Effector CD4-positive, alpha-beta T cell (primary cell): ENCODE measurements at regions not wholly inside any gene's neighbourhood (a gene's known extent, or its start where the extent isn't known, plus 50 kb on each side); places are given as distances from the start of the nearest gene placed in this dataset.
"Not testable (repeated sequence)": the region's sequence is repeated elsewhere in the genome, so short reads cannot be mapped to it uniquely, and the experiment has no call there.

Source experiments
- DNase-seq: peaks from one replicate; pipeline ENCODE4 v3.0.0-alpha.2; 2020

DNA sequence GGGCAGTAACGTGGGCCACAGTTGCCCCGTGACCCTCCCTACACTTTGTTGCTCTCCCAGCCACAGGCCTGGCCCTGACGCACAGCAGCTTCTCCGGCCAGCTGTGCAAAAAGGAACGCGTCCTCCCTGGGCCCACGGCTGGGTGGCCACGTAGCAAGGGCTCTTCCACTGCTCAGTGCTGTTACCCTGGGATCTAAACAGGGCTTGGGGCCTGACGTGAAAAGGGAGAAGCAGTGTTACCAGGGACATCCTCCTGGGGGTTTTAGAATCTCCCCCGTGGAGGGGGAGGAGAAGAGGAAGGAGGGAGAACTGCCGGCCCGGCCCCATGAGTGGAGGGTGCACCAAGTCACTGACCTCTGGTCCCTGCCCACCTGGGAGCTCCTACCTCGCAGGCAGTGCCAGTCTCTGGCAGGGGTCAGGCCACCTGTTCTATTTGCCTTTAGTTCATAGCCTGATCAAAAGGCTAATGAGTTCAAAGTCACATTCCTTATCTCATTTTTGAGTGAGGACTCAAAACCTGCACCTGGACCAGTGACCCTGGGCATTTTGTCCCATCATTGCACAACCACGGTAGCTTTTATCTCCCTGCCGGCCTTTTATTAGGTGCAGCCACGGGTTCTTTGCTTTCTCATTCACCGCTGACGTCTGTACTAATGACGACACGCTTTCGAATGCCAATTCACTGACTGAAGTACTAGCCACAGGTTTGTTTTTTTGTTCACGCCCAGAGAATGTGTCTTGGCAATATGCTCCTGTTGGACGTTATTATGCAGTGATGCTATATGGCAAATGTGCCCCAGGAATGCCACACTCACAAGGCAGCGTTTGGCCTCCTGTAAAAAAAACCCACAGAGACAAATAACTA lies 4424.6 kb upstream of the TPTE start:
- not testable (repeated sequence) for DNase-seq

DNA sequence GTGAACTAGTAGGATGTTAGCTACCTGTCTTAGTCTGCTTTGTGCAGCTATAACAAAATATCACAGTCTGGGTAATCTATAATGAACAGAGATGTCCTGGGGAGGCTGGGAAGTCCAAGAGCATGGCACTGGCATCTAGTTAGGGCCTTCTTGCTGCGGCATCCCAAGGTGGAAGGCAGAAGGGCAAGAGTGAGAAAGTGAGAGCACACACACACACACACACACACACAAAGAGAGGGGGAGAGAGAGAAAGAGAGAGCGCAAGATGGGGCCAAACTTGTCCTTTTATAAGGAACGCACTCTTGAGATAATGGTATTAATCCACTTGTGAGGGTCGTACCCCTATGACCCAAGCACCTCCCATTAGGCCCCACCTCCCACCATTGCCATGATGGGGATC lies 4423.6 kb upstream of the TPTE start:
- not testable (repeated sequence) for DNase-seq

DNA sequence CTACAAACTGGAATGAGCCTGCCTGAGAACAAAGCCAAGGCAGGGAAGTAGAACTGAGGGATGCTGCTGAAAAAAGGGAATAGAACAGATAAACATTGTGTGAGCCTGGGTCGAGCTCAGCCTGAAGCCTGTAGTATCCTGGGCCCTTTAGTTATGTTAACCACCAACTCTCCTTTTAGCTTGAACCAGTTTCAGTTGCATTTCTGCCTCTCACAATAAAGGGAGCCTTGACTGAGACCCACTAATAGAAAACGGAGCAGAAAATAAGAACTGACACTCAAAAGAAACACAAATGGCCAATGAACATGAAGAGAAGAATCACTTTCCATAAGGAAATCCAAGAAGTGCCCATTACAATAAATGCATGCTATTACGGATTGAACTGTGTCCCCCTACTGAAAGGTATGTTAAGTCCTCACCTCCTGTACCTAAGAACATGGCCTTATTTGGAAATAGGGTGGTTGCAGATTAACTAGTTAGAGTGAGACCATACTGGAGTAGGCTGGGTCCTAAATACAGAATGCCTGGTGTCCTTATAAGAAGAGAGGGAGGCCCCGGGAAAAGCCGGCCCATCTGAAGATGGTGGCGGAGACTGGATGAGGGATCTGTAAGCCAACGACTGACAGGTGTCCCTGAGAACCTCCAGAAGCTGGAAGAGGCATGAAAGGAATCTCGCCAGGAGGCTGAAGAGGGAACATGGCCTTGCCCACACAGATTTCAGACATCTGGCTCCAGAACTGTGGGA lies 4423.0 kb upstream of the TPTE start:
- DNase-seq: not testable (repeated sequence)

- not testable (repeated sequence) for DNase-seq
Measured at GRCh38 chr21:6101588-6101987, 4419.8 kb upstream of the TPTE start.

- not testable (repeated sequence) for DNase-seq
Measured at GRCh38 chr21:6104546-6104945, 4416.8 kb upstream of the TPTE start.

DNA sequence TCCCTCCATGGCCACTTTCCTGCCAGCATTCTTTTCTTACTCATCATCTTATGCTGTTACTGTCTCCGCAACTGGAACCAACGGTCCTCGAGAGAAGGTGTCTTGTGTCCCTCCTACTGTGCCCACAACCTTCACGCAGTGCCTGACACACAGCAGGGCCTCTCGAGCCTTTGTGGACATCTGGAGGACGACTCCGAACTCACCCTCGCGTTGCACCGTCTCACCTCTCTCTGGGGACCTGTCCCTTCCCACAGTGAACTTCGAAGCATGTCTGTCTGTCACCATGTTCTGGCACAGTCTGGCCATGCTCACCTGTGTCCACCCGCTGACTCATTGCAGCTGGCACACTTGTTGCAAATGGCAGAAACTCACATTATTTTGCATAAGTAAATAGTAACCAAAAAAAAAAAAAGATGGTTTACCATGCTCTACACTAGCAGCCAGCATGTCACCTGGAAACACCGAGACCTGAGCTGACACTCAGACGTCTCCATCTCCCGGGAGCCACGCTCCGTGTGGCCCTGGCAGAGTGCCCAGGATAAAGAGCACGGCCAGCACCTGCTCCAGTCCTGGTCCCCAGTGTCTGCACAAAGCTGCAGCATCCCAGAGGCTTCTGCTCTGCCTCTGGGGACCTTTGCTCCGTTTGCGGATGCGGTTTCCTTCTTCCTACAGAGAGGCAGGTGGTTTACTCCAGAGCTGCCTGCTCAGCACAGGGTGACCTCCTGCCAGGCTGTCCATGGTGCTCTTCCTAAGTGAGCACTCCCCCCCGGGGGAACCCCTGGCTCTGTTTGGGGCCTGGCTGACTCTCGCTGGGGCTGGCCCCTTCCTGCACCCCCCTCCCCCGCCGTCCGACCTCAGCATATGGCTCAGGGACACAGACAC lies 4414.5 kb upstream of the TPTE start:
- not testable (repeated sequence) for DNase-seq

DNA sequence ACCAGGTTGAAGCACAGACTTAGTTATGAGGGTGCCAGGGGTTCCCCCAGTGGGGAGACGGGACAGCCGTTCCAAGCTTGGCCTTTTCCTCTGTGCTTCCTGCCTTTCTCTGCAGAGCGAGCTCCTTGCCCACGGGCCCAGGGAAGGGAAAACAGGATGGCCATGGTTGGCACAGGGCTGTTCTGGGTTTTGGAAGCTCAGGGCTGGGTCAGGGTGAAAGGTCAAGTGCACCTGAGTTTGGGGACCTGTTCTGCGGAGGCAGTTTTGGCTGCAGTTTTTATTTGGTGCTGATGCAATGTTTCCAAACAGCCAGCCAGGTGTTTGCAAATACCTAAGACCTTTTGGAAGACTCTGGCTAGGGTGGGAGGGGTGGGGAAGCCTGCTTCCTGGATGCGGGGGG lies 4412.5 kb upstream of the TPTE start:
- DNase-seq: not testable (repeated sequence)

GRCh38 chr21:6109774-6110173 lies 4411.6 kb upstream of the TPTE start:
- DNase-seq: not testable (repeated sequence)

- DNase-seq: not testable (repeated sequence)
Measured at GRCh38 chr21:6110716-6111343, 4410.6 kb upstream of the TPTE start.

DNA sequence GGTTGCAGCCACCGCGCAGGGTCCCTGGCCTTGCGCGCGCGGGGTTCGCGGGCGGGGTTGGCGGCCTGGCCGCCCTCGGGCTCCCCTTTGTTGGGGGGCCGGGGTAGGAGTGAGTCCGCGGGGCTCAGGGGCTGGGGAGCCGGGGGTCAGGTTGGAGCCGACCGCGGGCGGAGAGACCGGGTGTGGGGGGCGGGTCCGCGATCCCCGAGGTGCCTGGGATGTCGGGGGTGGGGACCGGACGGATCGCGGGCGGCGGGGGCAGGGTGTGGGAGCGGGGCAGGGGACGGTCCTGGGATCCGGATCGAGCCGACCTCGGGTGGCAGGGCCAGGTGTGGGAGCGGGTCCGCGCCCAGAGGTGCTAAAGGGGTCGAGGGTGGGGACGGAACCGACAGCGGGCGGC lies 4410.0 kb upstream of the TPTE start:
- not testable (repeated sequence) for DNase-seq

GRCh38 chr21:6118336-6118735 lies 4403.0 kb upstream of the TPTE start:
- DNase-seq: not testable (repeated sequence)

GRCh38 chr21:6120863-6121262 lies 4400.5 kb upstream of the TPTE start:
- not testable (repeated sequence) for DNase-seq

- DNase-seq: peak; percentile 2
Measured at GRCh38 chr21:6122629-6123028, 4398.8 kb upstream of the TPTE start.

DNA sequence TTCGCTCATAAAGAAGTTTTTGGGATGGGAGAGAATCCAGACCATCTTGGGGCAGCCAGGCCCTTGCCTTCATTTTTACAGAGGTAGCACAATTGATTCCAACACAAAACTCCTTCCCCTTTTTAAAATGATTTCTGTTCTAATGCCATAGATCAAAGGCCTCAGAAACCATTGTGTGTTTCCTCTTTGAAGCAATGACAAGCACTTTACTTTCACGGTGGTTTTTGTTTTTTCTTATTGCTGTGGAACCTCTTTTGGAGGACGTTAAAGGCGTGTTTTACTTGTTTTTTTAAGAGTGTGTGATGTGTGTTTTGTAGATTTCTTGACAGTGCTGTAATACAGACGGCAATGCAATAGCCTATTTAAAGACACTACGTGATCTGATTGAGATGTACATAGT lies 4398.2 kb upstream of the TPTE start:
- DNase-seq: not testable (repeated sequence)

GRCh38 chr21:6125549-6126240 lies 4395.7 kb upstream of the TPTE start:
- not testable (repeated sequence) for DNase-seq

DNA sequence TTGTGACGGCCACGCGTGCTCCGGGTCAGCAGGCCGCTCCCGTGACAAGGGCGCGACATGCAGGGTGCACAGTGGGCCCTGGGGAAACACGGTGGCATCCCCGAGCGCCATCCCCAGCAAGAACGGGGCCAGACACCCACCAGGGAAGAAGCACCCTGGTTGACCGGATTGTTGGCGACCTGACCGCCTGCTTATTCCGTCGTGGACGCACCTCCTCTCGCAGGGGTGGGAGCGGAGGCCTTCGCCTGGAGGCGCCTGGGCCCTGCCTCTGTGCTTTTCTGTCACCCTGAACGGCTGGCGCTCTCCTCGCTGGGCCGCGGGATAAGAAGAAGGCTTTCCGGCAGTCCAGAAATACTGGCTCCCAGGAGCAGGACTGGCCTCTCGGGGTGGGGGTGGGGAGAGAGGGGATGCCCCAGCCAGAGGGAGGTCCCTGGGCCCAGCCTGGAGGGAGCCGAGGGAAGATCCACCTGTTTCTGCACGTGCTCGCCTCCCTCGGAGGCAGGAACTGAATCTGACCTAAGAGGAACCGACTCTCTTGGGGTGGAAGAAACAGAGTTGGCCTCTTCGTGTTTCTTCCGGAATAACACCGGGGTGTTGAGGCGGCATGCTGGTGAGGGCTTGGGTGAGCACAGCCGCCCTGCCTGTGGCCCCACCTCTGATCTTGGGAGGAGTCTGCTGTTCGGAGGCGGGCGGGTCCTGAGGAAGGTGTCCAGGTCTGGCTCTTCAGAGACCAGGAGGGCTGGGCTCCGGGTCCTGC lies 4394.2 kb upstream of the TPTE start:
- DNase-seq: peak; percentile 1

DNA sequence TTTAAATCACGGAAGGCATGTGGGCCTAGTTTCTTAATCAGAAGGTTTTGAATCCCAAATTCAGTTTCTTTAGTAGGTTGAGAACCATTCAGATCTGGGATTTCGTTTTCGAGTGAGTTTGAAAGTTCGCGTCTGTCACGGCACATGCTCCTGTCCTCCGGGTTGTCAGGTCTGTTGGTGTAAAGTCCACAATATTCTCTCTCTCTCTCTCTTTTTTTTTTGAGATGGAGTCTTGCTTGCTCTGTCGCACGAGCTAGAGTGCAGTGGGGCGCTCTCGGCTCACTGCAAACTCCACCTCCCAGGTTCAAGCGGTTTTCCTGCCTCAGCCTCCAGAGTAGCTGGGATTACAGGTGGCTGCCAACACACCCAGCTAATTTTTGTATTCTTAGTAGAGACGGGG lies 4390.6 kb upstream of the TPTE start:
- DNase-seq: not testable (repeated sequence)

DNA sequence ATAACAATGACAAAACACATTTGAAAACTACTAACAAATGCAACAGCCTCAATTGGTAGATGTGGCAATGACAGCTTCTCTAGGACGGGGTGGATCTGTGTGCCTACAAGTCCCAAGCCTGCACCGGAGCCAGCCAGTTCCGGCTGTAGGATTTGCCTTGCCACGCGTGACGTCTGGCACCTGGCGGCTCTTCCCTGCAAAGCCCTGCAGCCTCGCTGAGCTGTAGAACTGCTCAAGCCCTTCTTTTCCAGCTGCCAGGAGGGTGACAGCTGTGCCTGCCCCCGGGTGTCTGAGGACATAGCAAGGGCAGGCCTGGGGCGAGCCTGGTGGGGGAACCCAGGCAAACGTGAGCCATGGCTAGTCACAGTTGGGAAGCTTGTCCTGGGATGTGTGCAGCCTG lies 4388.0 kb upstream of the TPTE start:
- not testable (repeated sequence) for DNase-seq

- not testable (repeated sequence) for DNase-seq
Measured at GRCh38 chr21:6133852-6134630, 4387.3 kb upstream of the TPTE start.

- DNase-seq: not testable (repeated sequence)
Measured at GRCh38 chr21:6136732-6137131, 4384.7 kb upstream of the TPTE start.
